HL-60 (cell line): ENCODE measurements at regions not wholly inside any gene's neighbourhood (a gene's known extent, or its start where the extent isn't known, plus 50 kb on each side); places are given as distances from the start of the nearest gene placed in this dataset.

Experiments
- CTCF ChIP-seq: IDR thresholded peaks from one replicate; pipeline ENCODE4 v1.5.1; 2011; ENCODE audit warnings: low read length, control low read depth, inconsistent platforms; ENCODE audit not compliant: insufficient read depth
- GABPA ChIP-seq: IDR thresholded peaks from 2 replicates; pipeline ENCODE4 v1.6.1; 2012; ENCODE audit warnings: low read depth
- POLR2AphosphoS5 ChIP-seq: IDR thresholded peaks from 2 replicates; pipeline ENCODE4 v1.6.1; 2012; ENCODE audit warnings: low read depth
- REST ChIP-seq: IDR thresholded peaks from 2 replicates; pipeline ENCODE4 v1.6.1; 2012; ENCODE audit warnings: low read depth; ENCODE audit not compliant: insufficient replicate concordance

- TF ChIP-seq CTCF, result no peak
- TF ChIP-seq REST, result no peak
- no peak for TF ChIP-seq POLR2AphosphoS5
- no peak for TF ChIP-seq GABPA
Observed at GRCh38 chr5:91257301-91257700, 125.8 kb downstream of the ARRDC3 start.
